Astrocyte (in vitro differentiated cells and primary cell): ENCODE measurements at regions not wholly inside any gene's neighbourhood (a gene's known extent, or its start where the extent isn't known, plus 50 kb on each side); places are given as distances from the start of the nearest gene placed in this dataset.

ENCODE experiments used
- DNase-seq: peaks from one replicate; pipeline ENCODE4 v3.0.0-alpha.2; 2010; ENCODE audit warnings: low read depth
- FAIRE-seq: peaks from 2 replicates; lab custom pipeline; 2011; peaks lifted over from hg19 to GRCh38; lab: Jason Lieb, UNC
- H2AFZ ChIP-seq: 2 replicates; pipeline ENCODE4 v1.6.0; 2012; ENCODE audit warnings: low read depth, low read length, inconsistent platforms
- H3K27ac ChIP-seq: 2 replicates; pipeline ENCODE4 v1.5.1; 2011; ENCODE audit warnings: low read depth, low read length, inconsistent platforms
- H3K27me3 ChIP-seq: 2 replicates; pipeline ENCODE4 v1.6.0; 2011; ENCODE audit warnings: low read length, inconsistent platforms; ENCODE audit not compliant: insufficient read depth
- H3K36me3 ChIP-seq: 2 replicates; pipeline ENCODE4 v1.5.1; 2011; ENCODE audit warnings: low read length, inconsistent platforms; ENCODE audit not compliant: insufficient read depth
- H3K4me1 ChIP-seq: 2 replicates; pipeline ENCODE4 v1.5.1; 2011; ENCODE audit warnings: low read length, inconsistent platforms; ENCODE audit not compliant: insufficient read depth
- H3K4me2 ChIP-seq: 2 replicates; pipeline ENCODE4 v1.6.0; 2012; ENCODE audit warnings: low read length, inconsistent platforms
- H3K4me3 ChIP-seq: 2 replicates; pipeline ENCODE4 v1.5.1; 2011; ENCODE audit warnings: low read depth, mild to moderate bottlenecking, low read length, inconsistent platforms; ENCODE audit not compliant: insufficient read depth
- H3K79me2 ChIP-seq: 2 replicates; pipeline ENCODE4 v1.6.0; 2012; ENCODE audit warnings: mild to moderate bottlenecking, low read length, inconsistent platforms; ENCODE audit not compliant: insufficient read depth
- H3K9ac ChIP-seq: 2 replicates; pipeline ENCODE4 v1.6.0; 2012; ENCODE audit warnings: mild to moderate bottlenecking, low read length, inconsistent platforms
- H3K9me3 ChIP-seq: 2 replicates; pipeline ENCODE4 v1.5.1; 2012; ENCODE audit warnings: low read depth, mild to moderate bottlenecking, low read length, inconsistent platforms; ENCODE audit not compliant: insufficient read depth
- H4K20me1 ChIP-seq: 2 replicates; pipeline ENCODE4 v1.6.0; 2012; ENCODE audit warnings: low read length, inconsistent platforms; ENCODE audit not compliant: insufficient read depth
- H3K27ac Mint-ChIP-seq: one replicate; pipeline ENCODE4 v1.8.0; 2021; ENCODE audit warnings: mild to moderate bottlenecking, mixed read lengths; ENCODE audit not compliant: unreplicated experiment
- H3K27me3 Mint-ChIP-seq: one replicate; pipeline ENCODE4 v1.8.0; 2021; ENCODE audit warnings: low read depth, mixed read lengths; ENCODE audit not compliant: unreplicated experiment
- H3K36me3 Mint-ChIP-seq: one replicate; pipeline ENCODE4 v1.8.0; 2021; ENCODE audit warnings: low read depth, mixed read lengths; ENCODE audit not compliant: unreplicated experiment
- H3K4me1 Mint-ChIP-seq: one replicate; pipeline ENCODE4 v1.8.0; 2021; ENCODE audit warnings: low read depth, mixed read lengths; ENCODE audit not compliant: unreplicated experiment
- H3K4me3 Mint-ChIP-seq: one replicate; pipeline ENCODE4 v1.8.0; 2021; ENCODE audit warnings: mild to moderate bottlenecking, moderate library complexity, mixed read lengths; ENCODE audit not compliant: unreplicated experiment
- H3K9me3 Mint-ChIP-seq: one replicate; pipeline ENCODE4 v1.8.0; 2021; ENCODE audit warnings: mild to moderate bottlenecking, mixed read lengths; ENCODE audit not compliant: unreplicated experiment
- EZH2 ChIP-seq: IDR thresholded peaks from 2 replicates; pipeline ENCODE4 v1.6.1; 2012; ENCODE audit warnings: mild to moderate bottlenecking, low read length, inconsistent platforms; ENCODE audit not compliant: insufficient read depth
- TF ChIP-seq, protein P1 (sequence below): IDR thresholded peaks from 2 replicates; pipeline ENCODE4 v1.5.1; 2011; ENCODE audit warnings: low read depth, mild to moderate bottlenecking, inconsistent platforms, low read length, moderate library complexity; ENCODE audit not compliant: insufficient read depth

DNA sequence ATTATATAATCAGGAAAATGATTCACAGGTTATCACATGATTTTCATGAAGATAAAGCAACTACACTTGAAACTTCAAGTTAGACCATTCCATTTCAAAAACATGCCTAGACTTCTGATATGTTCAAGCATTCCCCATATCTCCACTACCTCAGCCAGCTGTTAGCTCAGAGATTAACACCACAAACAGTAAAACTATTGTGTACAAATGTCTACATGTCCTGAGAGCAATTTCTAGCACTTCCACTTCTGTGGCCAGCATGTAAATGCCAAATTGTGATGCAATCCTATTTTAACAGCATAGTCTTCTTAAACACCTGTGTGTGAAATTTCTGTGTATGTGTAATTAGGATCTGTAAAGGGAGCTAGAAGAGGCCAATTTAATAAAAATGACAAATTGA is 1271.3 kb downstream of the CDY2B start:
- Histone ChIP-seq H3K4me2 (no peak overlapping the region), H3K4me3 (no peak overlapping the region), H3K79me2 (no peaks in the 10 kb centered on the region), H3K27me3 (no peaks in the 10 kb centered on the region), H3K4me1 (no peaks in the 10 kb centered on the region), H3K27ac (no peak overlapping the region), H4K20me1 (no peaks in the 10 kb centered on the region), H3K36me3 (no peaks in the 10 kb centered on the region), H3K9me3 (no peaks in the 10 kb centered on the region), H2AFZ (no peak overlapping the region), H3K9ac (no peak overlapping the region)
- Mint-ChIP-seq H3K4me3 (no peak overlapping the region), H3K27me3 (no peaks in the 10 kb centered on the region), H3K27ac (no peak overlapping the region), H3K4me1 (no peaks in the 10 kb centered on the region), H3K9me3 (no peaks in the 10 kb centered on the region), H3K36me3 (no peaks in the 10 kb centered on the region)
- TF ChIP-seq, protein P1, sequence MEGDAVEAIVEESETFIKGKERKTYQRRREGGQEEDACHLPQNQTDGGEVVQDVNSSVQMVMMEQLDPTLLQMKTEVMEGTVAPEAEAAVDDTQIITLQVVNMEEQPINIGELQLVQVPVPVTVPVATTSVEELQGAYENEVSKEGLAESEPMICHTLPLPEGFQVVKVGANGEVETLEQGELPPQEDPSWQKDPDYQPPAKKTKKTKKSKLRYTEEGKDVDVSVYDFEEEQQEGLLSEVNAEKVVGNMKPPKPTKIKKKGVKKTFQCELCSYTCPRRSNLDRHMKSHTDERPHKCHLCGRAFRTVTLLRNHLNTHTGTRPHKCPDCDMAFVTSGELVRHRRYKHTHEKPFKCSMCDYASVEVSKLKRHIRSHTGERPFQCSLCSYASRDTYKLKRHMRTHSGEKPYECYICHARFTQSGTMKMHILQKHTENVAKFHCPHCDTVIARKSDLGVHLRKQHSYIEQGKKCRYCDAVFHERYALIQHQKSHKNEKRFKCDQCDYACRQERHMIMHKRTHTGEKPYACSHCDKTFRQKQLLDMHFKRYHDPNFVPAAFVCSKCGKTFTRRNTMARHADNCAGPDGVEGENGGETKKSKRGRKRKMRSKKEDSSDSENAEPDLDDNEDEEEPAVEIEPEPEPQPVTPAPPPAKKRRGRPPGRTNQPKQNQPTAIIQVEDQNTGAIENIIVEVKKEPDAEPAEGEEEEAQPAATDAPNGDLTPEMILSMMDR = no peak
- no peak for TF ChIP-seq EZH2
- FAIRE-seq (no peak), DNase-seq (no peak)

DNA sequence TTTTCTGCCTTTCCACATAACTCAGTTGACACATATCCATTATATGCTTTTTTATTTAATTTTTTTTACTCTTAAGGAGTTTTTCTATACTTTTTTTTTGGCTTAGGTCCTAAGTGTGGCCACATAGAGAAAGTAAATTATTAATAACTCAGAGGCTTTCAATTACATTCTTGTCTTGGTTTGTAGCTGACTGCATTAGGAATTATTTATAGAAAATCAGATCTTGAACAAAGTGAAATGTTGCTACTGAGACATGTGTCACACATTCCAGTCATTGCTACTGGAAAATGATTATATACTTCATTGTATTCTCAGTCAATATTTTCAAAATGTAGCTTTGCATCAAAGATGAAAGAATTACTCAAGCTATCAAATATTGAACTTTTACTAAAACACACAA is 1277.9 kb downstream of the CDY2B start:
- no peak overlapping the region for H3K27ac ChIP-seq
- H3K4me3 ChIP-seq = no peak overlapping the region
- H3K9me3 ChIP-seq = no peaks in the 10 kb centered on the region
- H3K9ac ChIP-seq = no peak overlapping the region
- Mint-ChIP-seq H3K4me3 (no peak overlapping the region), H3K36me3 (no peaks in the 10 kb centered on the region), H3K27me3 (no peaks in the 10 kb centered on the region), H3K9me3 (no peaks in the 10 kb centered on the region), H3K4me1 (peaks cover 4% of the 10 kb centered on the region), H3K27ac (peak overlapping the region; percentile 53)
- no peaks in the 10 kb centered on the region for H4K20me1 ChIP-seq
- no peaks in the 10 kb centered on the region for H3K4me1 ChIP-seq
- FAIRE-seq (no peak), DNase-seq (no peak)
- no peak overlapping the region for H2AFZ ChIP-seq
- TF ChIP-seq, protein P1 = no peak
- TF ChIP-seq EZH2 = no peak
- H3K79me2 ChIP-seq = no peaks in the 10 kb centered on the region
- H3K4me2 ChIP-seq = no peak overlapping the region
- no peaks in the 10 kb centered on the region for H3K36me3 ChIP-seq
- H3K27me3 ChIP-seq = no peaks in the 10 kb centered on the region

DNA sequence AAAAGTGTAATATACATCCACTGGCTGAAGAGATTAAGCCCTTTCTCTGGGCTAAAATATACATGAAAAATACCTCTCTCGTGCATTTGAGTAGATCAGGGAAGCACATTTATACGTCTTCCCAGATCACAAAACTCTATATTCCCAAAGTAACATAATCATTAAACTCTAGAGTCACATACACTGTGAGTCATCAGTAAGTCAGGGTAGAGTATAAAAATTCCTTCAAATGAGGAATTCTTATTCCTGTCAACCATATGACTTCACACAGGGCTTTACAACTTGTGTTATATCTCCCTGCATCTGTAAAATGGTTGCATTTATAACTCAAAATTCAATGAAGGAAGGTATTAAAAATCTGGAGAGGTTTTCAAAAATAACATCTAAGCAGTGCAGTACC is 1278.4 kb downstream of the CDY2B start:
- Histone ChIP-seq H3K27ac (no peak overlapping the region), H3K27me3 (no peaks in the 10 kb centered on the region), H4K20me1 (no peaks in the 10 kb centered on the region), H3K4me2 (no peak overlapping the region), H3K4me1 (no peaks in the 10 kb centered on the region), H2AFZ (no peak overlapping the region), H3K9ac (no peak overlapping the region), H3K79me2 (no peaks in the 10 kb centered on the region), H3K9me3 (no peaks in the 10 kb centered on the region), H3K36me3 (no peaks in the 10 kb centered on the region), H3K4me3 (no peak overlapping the region)
- Mint-ChIP-seq H3K36me3 (no peaks in the 10 kb centered on the region), H3K27me3 (no peaks in the 10 kb centered on the region), H3K27ac (no peak overlapping the region), H3K9me3 (no peaks in the 10 kb centered on the region), H3K4me1 (peaks cover 4% of the 10 kb centered on the region), H3K4me3 (no peak overlapping the region)
- DNase-seq (no peak), FAIRE-seq (no peak)
- TF ChIP-seq EZH2 = no peak
- TF ChIP-seq, protein P1 = no peak
